ENCODE measurements at regions not wholly inside any gene's neighbourhood (a gene's known extent, or its start where the extent isn't known, plus 50 kb on each side); places are given as distances from the start of the nearest gene placed in this dataset.
A peak's percentile ranks its signal among the peaks of the same experiment; 100 is the strongest.

DNA sequence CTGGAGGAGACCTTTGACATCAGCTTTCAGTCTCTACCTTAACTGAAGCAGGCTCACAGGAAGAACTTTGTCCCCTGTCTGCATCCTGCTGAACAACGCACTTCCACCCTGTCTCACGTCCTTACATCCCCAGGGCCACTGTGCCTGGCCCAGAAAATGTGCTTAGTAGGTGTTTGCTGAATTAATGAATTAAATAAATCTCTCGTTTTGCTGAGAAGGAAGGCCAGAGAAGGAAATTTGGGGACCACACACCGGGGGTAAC, 54.3 kb upstream of the CREB3L1 start:
- DNase-seq: no peak
- Histone ChIP-seq H3K4me3 (no peak overlapping the region), H3K36me3 (replicated peaks in 1 of 2; ENCODE audit: insufficient read depth in 1 of 2, low read depth in 2 of 2) (no peaks in the 10 kb centered on the region), H3K27ac (no peak overlapping the region), H3K9me3 (no peaks in the 10 kb centered on the region), H3K27me3 (no peaks in the 10 kb centered on the region), H3K4me1 (no peaks in the 10 kb centered on the region)
- WGBS, 2 donors: 77 to 85% methylated on average over 4 of the region's 4 CpGs
- intact Hi-C loops (cut with DNase I): no loop called here
- TF ChIP-seq, protein P1, sequence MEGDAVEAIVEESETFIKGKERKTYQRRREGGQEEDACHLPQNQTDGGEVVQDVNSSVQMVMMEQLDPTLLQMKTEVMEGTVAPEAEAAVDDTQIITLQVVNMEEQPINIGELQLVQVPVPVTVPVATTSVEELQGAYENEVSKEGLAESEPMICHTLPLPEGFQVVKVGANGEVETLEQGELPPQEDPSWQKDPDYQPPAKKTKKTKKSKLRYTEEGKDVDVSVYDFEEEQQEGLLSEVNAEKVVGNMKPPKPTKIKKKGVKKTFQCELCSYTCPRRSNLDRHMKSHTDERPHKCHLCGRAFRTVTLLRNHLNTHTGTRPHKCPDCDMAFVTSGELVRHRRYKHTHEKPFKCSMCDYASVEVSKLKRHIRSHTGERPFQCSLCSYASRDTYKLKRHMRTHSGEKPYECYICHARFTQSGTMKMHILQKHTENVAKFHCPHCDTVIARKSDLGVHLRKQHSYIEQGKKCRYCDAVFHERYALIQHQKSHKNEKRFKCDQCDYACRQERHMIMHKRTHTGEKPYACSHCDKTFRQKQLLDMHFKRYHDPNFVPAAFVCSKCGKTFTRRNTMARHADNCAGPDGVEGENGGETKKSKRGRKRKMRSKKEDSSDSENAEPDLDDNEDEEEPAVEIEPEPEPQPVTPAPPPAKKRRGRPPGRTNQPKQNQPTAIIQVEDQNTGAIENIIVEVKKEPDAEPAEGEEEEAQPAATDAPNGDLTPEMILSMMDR (IDR thresholded peaks at IDR 0.05): no peak
- no peak for TF ChIP-seq POLR2A (IDR thresholded peaks at IDR 0.05)
- no peak for ATAC-seq

DNA sequence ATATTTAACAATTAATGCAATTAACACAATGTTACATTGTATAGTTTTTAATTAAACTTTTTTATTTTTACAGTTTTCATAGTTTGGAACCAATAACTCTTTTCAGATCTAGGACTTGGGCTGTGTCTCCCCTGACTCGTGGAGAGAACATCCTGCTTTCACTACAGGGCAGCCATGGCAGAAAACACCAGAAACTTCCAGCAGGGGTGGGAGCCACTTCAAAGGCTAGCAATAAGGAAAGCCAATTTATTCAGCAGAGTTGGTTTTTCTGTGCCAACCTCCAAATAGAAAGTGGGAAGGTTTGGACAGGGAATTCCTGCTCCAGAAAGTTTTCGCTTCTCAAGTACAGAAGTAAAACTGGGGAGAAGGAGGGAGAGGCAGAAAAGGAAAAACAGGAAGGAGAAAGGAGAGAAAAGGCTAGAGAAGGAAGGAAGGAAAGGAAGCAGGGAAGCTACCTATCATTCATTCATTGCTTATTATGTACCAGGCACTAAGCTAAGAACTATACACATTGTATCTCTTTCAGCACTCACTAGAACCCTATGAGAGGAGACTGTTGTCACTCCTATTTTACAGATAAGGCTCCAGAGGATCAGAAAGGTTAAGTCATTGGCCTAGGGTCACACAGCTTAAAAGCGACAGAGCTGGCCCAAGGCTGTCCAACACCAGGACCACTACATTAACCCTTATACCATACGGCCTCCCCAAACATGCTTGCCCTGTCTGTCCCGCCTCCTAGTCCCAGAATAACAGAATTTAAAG, 54.8 kb upstream of the CREB3L1 start:
- Histone ChIP-seq H3K9me3 (no peaks in the 10 kb centered on the region), H3K36me3 (replicated peaks in 1 of 2; ENCODE audit: insufficient read depth in 1 of 2, low read depth in 2 of 2) (no peaks in the 10 kb centered on the region), H3K27me3 (no peaks in the 10 kb centered on the region), H3K27ac (no peak overlapping the region), H3K4me3 (no peak overlapping the region), H3K4me1 (no peaks in the 10 kb centered on the region)
- DNase-seq (no peak), ATAC-seq (no peak)
- intact Hi-C loops (cut with DNase I): no loop called here
- TF ChIP-seq, protein P1 (IDR thresholded peaks at IDR 0.05): no peak
- no peak for TF ChIP-seq POLR2A (IDR thresholded peaks at IDR 0.05)
- 74 to 78% methylated on average over 5 of the region's 5 CpGs for WGBS, 2 donors

DNA sequence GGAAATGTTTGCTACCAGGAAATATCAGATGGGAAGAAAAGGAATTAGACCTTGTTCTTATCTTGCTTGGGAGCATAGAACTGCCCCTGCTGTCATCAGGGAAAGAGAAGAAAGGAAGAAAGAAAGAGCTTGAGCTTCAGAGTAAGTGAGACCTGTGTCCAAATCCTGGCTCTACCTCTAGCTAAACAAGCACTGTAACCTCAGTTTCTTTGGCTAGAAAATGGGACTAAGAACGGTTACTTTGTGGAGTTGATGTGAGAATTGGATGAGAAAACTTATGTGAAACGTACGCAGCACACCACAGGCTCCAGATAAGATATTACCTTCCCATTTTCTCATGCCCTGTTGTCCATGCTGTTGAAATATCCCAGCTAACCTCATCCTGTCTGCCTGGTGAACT, 57.1 kb upstream of the CREB3L1 start:
- no peak for DNase-seq
- Histone ChIP-seq H3K27me3 (no peaks in the 10 kb centered on the region), H3K4me3 (no peak overlapping the region), H3K4me1 (no peaks in the 10 kb centered on the region), H3K27ac (no peak overlapping the region), H3K36me3 (replicated peaks in 1 of 2; ENCODE audit: insufficient read depth in 1 of 2, low read depth in 2 of 2) (no peaks in the 10 kb centered on the region), H3K9me3 (no peaks in the 10 kb centered on the region)
- WGBS, 2 donors: 58 to 63% methylated on average over 3 of the region's 3 CpGs
- TF ChIP-seq, protein P1 (IDR thresholded peaks at IDR 0.05): no peak
- TF ChIP-seq POLR2A (IDR thresholded peaks at IDR 0.05): no peak
- no peak for ATAC-seq
- intact Hi-C loops (cut with DNase I): no loop called here

DNA sequence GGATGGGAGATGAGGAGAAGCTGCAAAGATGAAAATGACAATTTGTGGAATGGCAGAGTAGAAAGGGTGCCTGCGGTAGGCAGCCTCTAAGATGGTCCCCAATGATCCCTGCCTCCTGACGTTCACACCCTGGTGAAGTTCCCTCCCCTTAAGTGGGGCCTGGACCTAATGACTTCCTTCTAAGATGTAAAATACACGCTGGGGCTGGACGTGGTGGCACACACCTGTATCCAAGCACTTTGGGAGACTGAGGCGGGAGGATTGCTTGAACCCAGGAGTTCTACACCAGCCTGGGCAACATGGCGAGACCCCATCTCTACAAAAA, 60.7 kb upstream of the CREB3L1 start:
- H3K27ac ChIP-seq: no peak overlapping the region
- H3K27me3 ChIP-seq: no peaks in the 10 kb centered on the region
- ATAC-seq (no peak), DNase-seq (no peak)
- no peaks in the 10 kb centered on the region for H3K4me1 ChIP-seq
- 79 to 80% methylated on average over 6 of the region's 6 CpGs for WGBS, 2 donors
- no peaks in the 10 kb centered on the region for H3K9me3 ChIP-seq
- no peaks in the 10 kb centered on the region for H3K36me3 ChIP-seq (replicated peaks in 1 of 2; ENCODE audit: insufficient read depth in 1 of 2, low read depth in 2 of 2)
- H3K4me3 ChIP-seq: no peak overlapping the region
- intact Hi-C loops (cut with DNase I): no loop called here
- no peak for TF ChIP-seq POLR2A (IDR thresholded peaks at IDR 0.05)
- TF ChIP-seq, protein P1 (IDR thresholded peaks at IDR 0.05): no peak

DNA sequence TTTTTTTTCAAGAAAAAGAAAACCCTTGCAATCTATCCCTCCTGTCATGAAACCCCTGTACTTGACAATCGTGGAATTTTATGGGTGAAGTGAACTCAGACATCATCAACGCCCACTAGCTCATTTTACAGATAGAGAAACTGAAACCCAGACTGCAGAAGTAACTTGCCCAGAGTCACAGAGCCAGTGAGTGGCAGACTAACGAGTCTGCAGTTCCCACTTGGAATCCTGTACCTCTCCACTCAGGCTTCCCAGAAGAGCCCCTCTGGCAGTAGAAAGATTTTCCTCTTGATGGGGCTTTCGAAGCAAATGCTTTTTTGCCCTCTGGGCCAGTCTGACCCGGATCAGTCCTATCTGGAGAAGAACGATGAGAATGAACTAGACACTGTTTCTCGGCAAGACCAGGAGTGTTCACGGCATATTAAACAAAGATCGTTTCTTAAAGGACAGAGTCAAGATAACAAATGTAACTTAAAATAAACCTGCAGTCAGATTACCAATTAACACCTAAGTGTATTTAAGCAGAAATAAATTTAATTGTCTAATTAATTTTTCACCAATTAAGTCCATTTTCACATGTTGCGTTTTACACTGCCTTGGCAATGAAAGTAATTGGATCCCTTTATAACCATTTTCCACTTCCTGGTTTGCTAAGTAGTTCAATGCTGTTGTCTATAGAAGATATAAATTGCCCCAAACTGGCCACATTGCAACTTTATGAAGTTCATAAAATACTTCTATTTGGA, 61.3 kb upstream of the CREB3L1 start:
- ATAC-seq (peak; percentile 71), DNase-seq (peak in 2 of 4 donors; percentile 19 to 31)
- H3K4me3 ChIP-seq: no peak overlapping the region
- no peaks in the 10 kb centered on the region for H3K9me3 ChIP-seq
- H3K36me3 ChIP-seq (replicated peaks in 1 of 2; ENCODE audit: insufficient read depth in 1 of 2, low read depth in 2 of 2): no peaks in the 10 kb centered on the region
- TF ChIP-seq, protein P1 (IDR thresholded peaks at IDR 0.05): no peak
- TF ChIP-seq POLR2A (IDR thresholded peaks at IDR 0.05): peak in 2 of 3 donors; percentile 18 to 29
- H3K27me3 ChIP-seq: no peaks in the 10 kb centered on the region
- intact Hi-C loops (cut with DNase I): no loop called here
- peak overlapping the region in 1 of 4 donors; percentile 26 for H3K27ac ChIP-seq
- WGBS, 2 donors: 25 to 28% methylated on average over 10 of the region's 10 CpGs
- H3K4me1 ChIP-seq: no peaks in the 10 kb centered on the region
